ENCODE measurements at regions not wholly inside any gene's neighbourhood (a gene's known extent, or its start where the extent isn't known, plus 50 kb on each side); places are given as distances from the start of the nearest gene placed in this dataset.

DNA sequence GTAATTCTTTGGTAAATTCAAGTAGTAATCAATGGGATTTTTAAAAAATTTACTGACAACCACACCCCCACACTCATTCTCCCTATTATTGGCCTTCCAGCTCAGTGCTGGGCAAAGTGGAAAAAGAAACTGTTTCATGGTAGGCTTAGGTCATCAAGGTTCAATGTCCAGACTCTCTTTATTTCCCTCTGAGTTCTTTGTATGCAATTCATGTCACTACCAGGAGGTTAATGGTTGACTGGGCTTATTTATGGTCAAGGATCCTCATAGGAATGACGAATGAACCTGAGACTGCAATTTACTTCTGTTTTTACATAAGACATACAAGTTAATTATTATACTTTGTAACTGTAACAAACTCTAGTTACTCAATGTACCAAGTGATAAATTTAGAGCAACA is 403.2 kb downstream of the KLHL13 start (continued):
- TF ChIP-seq, protein P1, sequence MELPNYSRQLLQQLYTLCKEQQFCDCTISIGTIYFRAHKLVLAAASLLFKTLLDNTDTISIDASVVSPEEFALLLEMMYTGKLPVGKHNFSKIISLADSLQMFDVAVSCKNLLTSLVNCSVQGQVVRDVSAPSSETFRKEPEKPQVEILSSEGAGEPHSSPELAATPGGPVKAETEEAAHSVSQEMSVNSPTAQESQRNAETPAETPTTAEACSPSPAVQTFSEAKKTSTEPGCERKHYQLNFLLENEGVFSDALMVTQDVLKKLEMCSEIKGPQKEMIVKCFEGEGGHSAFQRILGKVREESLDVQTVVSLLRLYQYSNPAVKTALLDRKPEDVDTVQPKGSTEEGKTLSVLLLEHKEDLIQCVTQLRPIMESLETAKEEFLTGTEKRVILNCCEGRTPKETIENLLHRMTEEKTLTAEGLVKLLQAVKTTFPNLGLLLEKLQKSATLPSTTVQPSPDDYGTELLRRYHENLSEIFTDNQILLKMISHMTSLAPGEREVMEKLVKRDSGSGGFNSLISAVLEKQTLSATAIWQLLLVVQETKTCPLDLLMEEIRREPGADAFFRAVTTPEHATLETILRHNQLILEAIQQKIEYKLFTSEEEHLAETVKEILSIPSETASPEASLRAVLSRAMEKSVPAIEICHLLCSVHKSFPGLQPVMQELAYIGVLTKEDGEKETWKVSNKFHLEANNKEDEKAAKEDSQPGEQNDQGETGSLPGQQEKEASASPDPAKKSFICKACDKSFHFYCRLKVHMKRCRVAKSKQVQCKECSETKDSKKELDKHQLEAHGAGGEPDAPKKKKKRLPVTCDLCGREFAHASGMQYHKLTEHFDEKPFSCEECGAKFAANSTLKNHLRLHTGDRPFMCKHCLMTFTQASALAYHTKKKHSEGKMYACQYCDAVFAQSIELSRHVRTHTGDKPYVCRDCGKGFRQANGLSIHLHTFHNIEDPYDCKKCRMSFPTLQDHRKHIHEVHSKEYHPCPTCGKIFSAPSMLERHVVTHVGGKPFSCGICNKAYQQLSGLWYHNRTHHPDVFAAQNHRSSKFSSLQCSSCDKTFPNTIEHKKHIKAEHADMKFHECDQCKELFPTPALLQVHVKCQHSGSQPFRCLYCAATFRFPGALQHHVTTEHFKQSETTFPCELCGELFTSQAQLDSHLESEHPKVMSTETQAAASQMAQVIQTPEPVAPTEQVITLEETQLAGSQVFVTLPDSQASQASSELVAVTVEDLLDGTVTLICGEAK (IDR thresholded peaks at IDR 0.05) = no peak
- TF ChIP-seq, protein P1 (CRISPR knock-in tag; IDR thresholded peaks at IDR 0.05) = no peak
- no peak for TF ChIP-seq BACH1 (tag; IDR thresholded peaks at IDR 0.05)
- no peak for TF ChIP-seq NEUROD1 (IDR thresholded peaks at IDR 0.05; ENCODE audit: borderline replicate concordance, low read depth, low read length, partially characterized antibody)
- no peak for TF ChIP-seq EP400 (IDR thresholded peaks at IDR 0.05)
- no peak for TF ChIP-seq ZEB2 (IDR thresholded peaks at IDR 0.05)
- TF ChIP-seq RFX7 (CRISPR knock-in tag; IDR thresholded peaks at IDR 0.05) = no peak
